Activated T-helper 2 cell treated with anti-CD3 and anti-CD28 coated beads, Interferon-gamma antibody, Interleukin-2, Interleukin-4, amounts not matched to agents 10 μg/mL and 5 μg/mL and 100 μg/mL, durations not matched to agents 14 hours and 24 hours and 36 hours (primary cell): ENCODE measurements at regions not wholly inside any gene's neighbourhood (a gene's known extent, or its start where the extent isn't known, plus 50 kb on each side); places are given as distances from the start of the nearest gene placed in this dataset.
"Not testable (repeated sequence)": the region's sequence is repeated elsewhere in the genome, so short reads cannot be mapped to it uniquely, and the experiment has no call there.

Experiments
- DNase-seq: peaks from one replicate; pipeline ENCODE4 v3.0.0; 2021; ENCODE audit warnings: low spot score
- H3K27ac Mint-ChIP-seq: one replicate; pipeline ENCODE4 v1.8.0; 2021; ENCODE audit warnings: mixed read lengths
- H3K27me3 Mint-ChIP-seq: one replicate; pipeline ENCODE4 v1.8.0; 2021; ENCODE audit warnings: low read depth, mixed read lengths
- H3K36me3 Mint-ChIP-seq: one replicate; pipeline ENCODE4 v1.8.0; 2021; ENCODE audit warnings: low read depth, mixed read lengths
- H3K4me1 Mint-ChIP-seq: one replicate; pipeline ENCODE4 v1.8.0; 2021; ENCODE audit warnings: low read depth, mixed read lengths
- H3K4me3 Mint-ChIP-seq: one replicate; pipeline ENCODE4 v1.8.0; 2021; ENCODE audit warnings: low read depth, mild to moderate bottlenecking, moderate library complexity, mixed read lengths
- H3K9me3 Mint-ChIP-seq: one replicate; pipeline ENCODE4 v1.8.0; 2021; ENCODE audit warnings: mixed read lengths
- intact Hi-C: fragments of 100-400 bp; cut with micrococcal nuclease; formaldehyde crosslinking; loops from one replicate; pipeline ENCODE4 v1.15.1; 2023

GRCh38 chrX:40368611-40369061 lies 212.1 kb upstream of the ATP6AP2 start:
- Mint-ChIP-seq H3K4me1 (no peaks in the 10 kb centered on the region), H3K9me3 (peaks cover 3% of the 10 kb centered on the region), H3K36me3 (no peaks in the 10 kb centered on the region), H3K4me3 (no peak overlapping the region), H3K27ac (no peak overlapping the region), H3K27me3 (no peaks in the 10 kb centered on the region)
- intact Hi-C loops: no loop called here
- no peak for DNase-seq

DNA sequence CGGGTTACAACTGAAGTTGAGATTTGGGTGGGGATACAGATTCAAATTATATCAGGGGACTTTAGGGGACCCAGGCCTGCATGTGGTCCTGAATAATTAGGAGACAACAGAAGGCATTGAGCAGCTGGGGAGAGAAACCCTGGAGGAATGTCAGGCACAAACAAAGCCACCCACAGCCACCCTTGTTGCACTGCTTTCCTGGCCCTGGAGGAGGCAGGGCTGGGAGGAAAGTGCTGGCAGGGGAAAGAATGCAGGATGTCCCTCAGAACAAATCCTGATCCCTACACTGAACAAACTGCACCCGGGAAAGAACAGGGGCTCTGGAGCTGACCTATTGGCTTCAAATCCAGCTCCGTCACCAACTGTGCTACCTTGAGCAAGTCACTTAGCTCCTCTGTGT lies 214.1 kb upstream of the ATP6AP2 start:
- H3K4me3 Mint-ChIP-seq: no peak overlapping the region
- intact Hi-C loops: no loop called here
- no peak for DNase-seq
- H3K4me1 Mint-ChIP-seq: no peaks in the 10 kb centered on the region
- H3K36me3 Mint-ChIP-seq: no peaks in the 10 kb centered on the region
- H3K9me3 Mint-ChIP-seq: peaks cover 3% of the 10 kb centered on the region
- H3K27me3 Mint-ChIP-seq: no peaks in the 10 kb centered on the region
- no peak overlapping the region for H3K27ac Mint-ChIP-seq

DNA sequence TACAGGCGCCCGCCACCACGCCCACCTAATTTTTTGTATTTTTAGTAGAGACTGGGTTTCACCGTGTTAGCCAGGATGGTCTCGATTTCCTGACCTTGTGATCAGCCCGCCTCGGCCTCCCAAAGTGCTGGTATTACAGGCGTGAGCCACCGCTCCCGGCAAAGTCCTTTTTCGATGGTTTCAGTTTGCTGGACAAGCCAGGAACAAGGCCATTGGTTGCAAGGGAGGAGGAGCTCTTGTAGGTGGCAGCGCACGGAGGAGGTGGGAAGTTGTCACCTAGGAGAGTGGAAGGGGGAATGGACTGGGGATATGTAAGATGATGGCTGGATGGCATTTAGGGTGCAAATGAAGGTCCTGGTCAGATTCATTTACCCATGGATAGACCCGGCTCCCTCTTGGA lies 218.5 kb upstream of the ATP6AP2 start:
- H3K4me1 Mint-ChIP-seq, intact Hi-C loops, H3K27ac Mint-ChIP-seq, H3K9me3 Mint-ChIP-seq, DNase-seq, H3K4me3 Mint-ChIP-seq, H3K27me3 Mint-ChIP-seq, H3K36me3 Mint-ChIP-seq: not testable (repeated sequence)

- peaks cover 3% of the 10 kb centered on the region for H3K9me3 Mint-ChIP-seq
- intact Hi-C loops: no loop called here
- H3K4me1 Mint-ChIP-seq: no peaks in the 10 kb centered on the region
- H3K36me3 Mint-ChIP-seq: no peaks in the 10 kb centered on the region
- DNase-seq: no peak
- H3K27ac Mint-ChIP-seq: no peak overlapping the region
- H3K27me3 Mint-ChIP-seq: no peaks in the 10 kb centered on the region
- no peak overlapping the region for H3K4me3 Mint-ChIP-seq
These were observed 220.2 kb upstream of the ATP6AP2 start for GRCh38 chrX:40360557-40360956.

DNA sequence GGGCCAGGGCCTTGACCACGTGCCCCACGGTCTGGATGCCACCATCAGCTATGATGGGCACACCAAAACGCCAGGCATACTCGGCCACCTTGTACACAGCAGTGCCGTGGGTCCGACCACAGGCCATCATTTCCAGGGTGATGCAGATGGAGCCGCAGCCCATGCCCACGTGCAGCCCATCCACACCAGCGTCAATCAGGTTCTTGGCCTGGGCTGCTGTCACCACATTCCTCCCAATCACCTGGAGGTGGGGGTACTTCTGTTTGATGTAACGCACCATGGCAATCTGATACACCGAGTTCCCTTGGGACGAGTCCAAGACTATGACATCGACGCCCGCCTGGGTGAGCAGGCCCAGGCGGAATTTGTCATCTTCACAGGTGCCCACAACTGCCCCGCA lies 221.2 kb upstream of the ATP6AP2 start:
- intact Hi-C loops: no loop called here
- H3K27me3 Mint-ChIP-seq: no peaks in the 10 kb centered on the region
- DNase-seq: no peak
- H3K36me3 Mint-ChIP-seq: no peaks in the 10 kb centered on the region
- H3K27ac Mint-ChIP-seq: no peak overlapping the region
- no peak overlapping the region for H3K4me3 Mint-ChIP-seq
- no peaks in the 10 kb centered on the region for H3K9me3 Mint-ChIP-seq
- H3K4me1 Mint-ChIP-seq: no peaks in the 10 kb centered on the region

DNA sequence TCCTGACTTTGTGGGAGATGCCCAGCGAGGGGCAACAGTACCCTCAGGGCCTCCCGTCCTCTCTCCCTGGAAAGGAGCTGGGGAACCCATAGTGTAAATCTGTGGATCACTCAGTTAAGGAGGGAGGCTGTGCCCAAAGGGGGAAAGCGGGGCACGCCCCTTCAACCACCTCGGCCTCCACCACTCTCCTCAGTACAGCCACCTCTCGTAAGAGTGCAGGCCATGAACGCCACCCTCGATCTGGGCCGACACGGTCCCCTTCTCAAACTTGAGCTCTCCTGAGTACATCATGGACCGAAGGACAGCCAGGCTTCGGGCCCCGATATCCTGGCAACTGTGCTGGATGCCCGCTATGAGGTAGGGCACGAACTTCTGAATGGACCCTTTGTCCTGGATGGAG lies 221.8 kb upstream of the ATP6AP2 start:
- H3K4me3 Mint-ChIP-seq: no peak overlapping the region
- no peaks in the 10 kb centered on the region for H3K27me3 Mint-ChIP-seq
- intact Hi-C loops: no loop called here
- H3K9me3 Mint-ChIP-seq: no peaks in the 10 kb centered on the region
- H3K4me1 Mint-ChIP-seq: no peaks in the 10 kb centered on the region
- H3K36me3 Mint-ChIP-seq: no peaks in the 10 kb centered on the region
- DNase-seq: no peak
- no peak overlapping the region for H3K27ac Mint-ChIP-seq

- intact Hi-C loops: no loop called here
- H3K9me3 Mint-ChIP-seq: no peaks in the 10 kb centered on the region
- H3K4me3 Mint-ChIP-seq: no peak overlapping the region
- peaks cover 2% of the 10 kb centered on the region for H3K27me3 Mint-ChIP-seq
- H3K36me3 Mint-ChIP-seq: no peaks in the 10 kb centered on the region
- H3K27ac Mint-ChIP-seq: no peak overlapping the region
- DNase-seq: no peak
- H3K4me1 Mint-ChIP-seq: no peaks in the 10 kb centered on the region
These were observed 231.5 kb upstream of the ATP6AP2 start for GRCh38 chrX:40349251-40349650.

- Mint-ChIP-seq H3K9me3 (no peaks in the 10 kb centered on the region), H3K36me3 (no peaks in the 10 kb centered on the region), H3K4me3 (no peak overlapping the region), H3K27ac (no peak overlapping the region), H3K4me1 (no peaks in the 10 kb centered on the region), H3K27me3 (peaks cover 2% of the 10 kb centered on the region)
- intact Hi-C loops: no loop called here
- no peak for DNase-seq
These were observed 234.4 kb upstream of the ATP6AP2 start for GRCh38 chrX:40346379-40346778.

DNA sequence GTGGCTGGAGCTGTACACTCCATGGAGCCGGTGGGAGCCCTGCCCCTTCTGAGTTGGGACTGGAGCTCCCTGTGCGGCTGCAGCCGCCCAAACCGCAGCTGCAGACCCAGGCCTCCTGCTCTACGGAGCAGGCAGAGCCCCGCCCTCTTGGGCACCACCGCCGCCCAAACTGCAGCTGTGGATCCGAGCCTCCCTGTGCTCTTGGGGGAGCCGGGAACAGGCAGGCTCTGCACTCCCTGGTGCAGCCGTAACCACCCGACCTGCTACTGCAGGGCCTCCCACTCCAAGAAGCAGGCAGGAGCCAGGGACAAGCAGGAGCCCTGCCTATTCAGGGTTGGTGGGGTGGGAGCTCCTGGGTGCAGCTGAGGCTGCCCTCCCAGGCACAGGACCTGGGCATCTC lies 237.5 kb upstream of the ATP6AP2 start:
- Mint-ChIP-seq H3K4me3 (no peak overlapping the region), H3K9me3 (no peaks in the 10 kb centered on the region), H3K27me3 (peaks cover 2% of the 10 kb centered on the region), H3K4me1 (no peaks in the 10 kb centered on the region), H3K27ac (no peak overlapping the region), H3K36me3 (no peaks in the 10 kb centered on the region)
- no peak for DNase-seq
- intact Hi-C loops: no loop called here

GRCh38 chrX:40340116-40340515 lies 240.7 kb upstream of the ATP6AP2 start:
- Mint-ChIP-seq H3K27ac (no peak overlapping the region), H3K4me1 (no peaks in the 10 kb centered on the region), H3K9me3 (no peaks in the 10 kb centered on the region), H3K36me3 (no peaks in the 10 kb centered on the region), H3K4me3 (no peak overlapping the region), H3K27me3 (peaks cover 2% of the 10 kb centered on the region)
- DNase-seq: no peak
- intact Hi-C loops: no loop called here

- peaks cover 4% of the 10 kb centered on the region for H3K9me3 Mint-ChIP-seq
- no peak for DNase-seq
- H3K27me3 Mint-ChIP-seq: peaks cover 2% of the 10 kb centered on the region
- no peak overlapping the region for H3K27ac Mint-ChIP-seq
- H3K4me1 Mint-ChIP-seq: peaks cover 3% of the 10 kb centered on the region
- intact Hi-C loops: no loop called here
- no peak overlapping the region for H3K4me3 Mint-ChIP-seq
- no peaks in the 10 kb centered on the region for H3K36me3 Mint-ChIP-seq
These were observed 235.6 kb upstream of the BCOR start for GRCh38 chrX:40333344-40333743.

DNA sequence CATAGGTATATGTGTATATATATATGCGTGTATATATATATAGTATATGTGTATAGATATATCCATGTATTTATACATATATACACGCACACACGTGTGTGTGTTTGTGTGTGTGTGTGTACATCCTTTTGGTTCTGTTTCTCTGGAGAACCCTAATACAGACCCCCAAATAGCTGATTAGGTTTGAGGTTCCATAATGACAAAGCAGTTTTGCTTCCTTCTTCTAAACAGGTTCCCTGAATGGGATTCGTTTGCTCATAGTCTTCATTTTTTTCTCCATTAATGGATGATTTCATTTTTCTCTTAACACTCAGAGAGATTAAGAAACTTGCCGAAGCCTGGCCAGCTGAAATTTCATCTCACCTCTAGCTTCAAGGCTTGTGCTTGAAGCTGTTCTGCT lies 234.0 kb upstream of the BCOR start:
- Mint-ChIP-seq H3K36me3 (no peaks in the 10 kb centered on the region), H3K4me1 (peaks cover 3% of the 10 kb centered on the region), H3K27ac (no peak overlapping the region), H3K27me3 (peaks cover 2% of the 10 kb centered on the region), H3K4me3 (no peak overlapping the region), H3K9me3 (peaks cover 4% of the 10 kb centered on the region)
- intact Hi-C loops: no loop called here
- no peak for DNase-seq

GRCh38 chrX:40331353-40331752 lies 233.6 kb upstream of the BCOR start:
- H3K27ac Mint-ChIP-seq: no peak overlapping the region
- no peak for DNase-seq
- peaks cover 4% of the 10 kb centered on the region for H3K9me3 Mint-ChIP-seq
- no peaks in the 10 kb centered on the region for H3K36me3 Mint-ChIP-seq
- H3K27me3 Mint-ChIP-seq: peaks cover 2% of the 10 kb centered on the region
- H3K4me1 Mint-ChIP-seq: peaks cover 3% of the 10 kb centered on the region
- no peak overlapping the region for H3K4me3 Mint-ChIP-seq
- intact Hi-C loops: no loop called here

DNA sequence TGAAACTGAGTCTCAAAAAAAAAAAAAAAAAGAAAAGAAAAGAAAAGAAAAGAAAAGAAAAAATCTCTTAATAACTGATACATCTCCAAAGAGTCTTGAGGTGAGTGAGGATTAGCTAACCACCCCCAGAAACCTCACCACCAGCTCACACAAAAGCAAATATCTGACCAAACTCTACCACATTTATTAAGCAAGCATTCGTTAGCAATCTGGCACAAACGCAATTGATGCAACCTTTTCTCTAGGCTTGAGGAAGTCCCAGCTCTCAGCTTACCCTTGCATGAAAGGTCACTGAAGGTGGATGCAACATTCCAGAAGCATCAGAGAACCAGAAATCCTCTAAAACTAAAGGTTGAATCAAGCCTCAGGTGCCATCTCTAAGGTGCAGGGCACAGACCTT lies 231.9 kb upstream of the BCOR start:
- intact Hi-C loops: no loop called here
- H3K27me3 Mint-ChIP-seq: no peaks in the 10 kb centered on the region

More for the DNA sequence above, 231.9 kb upstream of the BCOR start:
- no peak overlapping the region for H3K27ac Mint-ChIP-seq
- H3K9me3 Mint-ChIP-seq: peaks cover 4% of the 10 kb centered on the region
- H3K4me3 Mint-ChIP-seq: no peak overlapping the region
- no peaks in the 10 kb centered on the region for H3K36me3 Mint-ChIP-seq
- DNase-seq: no peak
- H3K4me1 Mint-ChIP-seq: peaks cover 3% of the 10 kb centered on the region
